B cell (primary cell): ENCODE measurements at regions not wholly inside any gene's neighbourhood (a gene's known extent, or its start where the extent isn't known, plus 50 kb on each side); places are given as distances from the start of the nearest gene placed in this dataset.

Experiments
- CTCF ChIP-seq: fragments of 200-600 bp; IDR thresholded peaks from one replicate; pipeline ENCODE4 v1.8.0; 2022; ENCODE audit warnings: antibody characterized with exemption, mild to moderate bottlenecking
- EZH2 ChIP-seq: IDR thresholded peaks from 2 replicates; pipeline ENCODE4 v1.6.1; 2012; ENCODE audit warnings: borderline replicate concordance, low read depth, mild to moderate bottlenecking, moderate library complexity, low read length; ENCODE audit not compliant: insufficient read depth, poor library complexity, severe bottlenecking

GRCh38 chr16:86665929-86666328, 87.6 kb downstream of the FOXL1 start:
- TF ChIP-seq CTCF, result no peak
- TF ChIP-seq EZH2, result no peak
